CD4-positive, alpha-beta memory T cell (primary cell): ENCODE measurements at regions not wholly inside any gene's neighbourhood (a gene's known extent, or its start where the extent isn't known, plus 50 kb on each side); places are given as distances from the start of the nearest gene placed in this dataset.

ENCODE experiments used
- CTCF ChIA-PET: fragments of 350-600 bp; sonication (Branson Sonifier 250); formaldehyde crosslinking; loops from one replicate; lab custom pipeline; 2021; ENCODE audit warnings: inconsistent platforms; ENCODE audit not compliant: partially characterized antibody; lab: Charles Lee
- POLR2A ChIA-PET: fragments of 350-600 bp; sonication (Branson Sonifier 250); formaldehyde crosslinking; loops from one replicate; lab custom pipeline; 2021; ENCODE audit not compliant: partially characterized antibody; lab: Charles Lee
- DNase-seq, 5 donors: peaks; one replicate each; pipeline versions ENCODE4 v3.0.0 to v3.0.0-alpha.2; 2020 to 2022; ENCODE audit warnings: mixed read lengths in 1 of 5
- H3K27ac ChIP-seq: one replicate; pipeline ENCODE4 v1.7.0; 2013; ENCODE audit warnings: low read depth, low read length
- H3K27me3 ChIP-seq: 2 replicates; pipeline ENCODE4 v1.7.0; 2013; ENCODE audit warnings: mild to moderate bottlenecking, low read length, moderate library complexity; ENCODE audit not compliant: insufficient read depth
- H3K36me3 ChIP-seq: 2 replicates; pipeline ENCODE4 v1.7.0; 2013; ENCODE audit warnings: mild to moderate bottlenecking, low read length, moderate library complexity; ENCODE audit not compliant: insufficient read depth
- H3K4me1 ChIP-seq: 2 replicates; pipeline ENCODE4 v1.7.0; 2013; ENCODE audit warnings: mild to moderate bottlenecking, low read length, moderate library complexity; ENCODE audit not compliant: insufficient read depth
- H3K4me3 ChIP-seq, 2 donors: one replicate each; pipeline ENCODE4 v1.7.0; 2013; ENCODE audit warnings: low read length in 2 of 2, mild to moderate bottlenecking in 1 of 2
- H3K9me3 ChIP-seq, 2 donors: one replicate each; pipeline ENCODE4 v1.7.0; 2013; ENCODE audit warnings: low read length in 2 of 2, control low read depth in 1 of 2; ENCODE audit not compliant: control insufficient read depth in 1 of 2
- H3K27ac Mint-ChIP-seq, 7 donors: one replicate each; pipeline ENCODE4 v1.8.0; 2020 to 2021; ENCODE audit warnings: mixed read lengths in 7 of 7, mild to moderate bottlenecking in 6 of 7, inconsistent platforms in 3 of 7, moderate library complexity in 3 of 7
- H3K27me3 Mint-ChIP-seq, 2 donors: one replicate each; pipeline ENCODE4 v1.8.0; 2020 to 2021; ENCODE audit warnings: mixed read lengths in 2 of 2
- H3K36me3 Mint-ChIP-seq, 2 donors: one replicate each; pipeline ENCODE4 v1.8.0; 2020 to 2021; ENCODE audit warnings: mixed read lengths in 2 of 2, inconsistent platforms in 1 of 2, mild to moderate bottlenecking in 1 of 2
- H3K4me1 Mint-ChIP-seq, 4 donors: one replicate each; pipeline ENCODE4 v1.8.0; 2020 to 2021; ENCODE audit warnings: mixed read lengths in 4 of 4, mild to moderate bottlenecking in 1 of 4
- H3K4me3 Mint-ChIP-seq, 8 donors: one replicate each; pipeline ENCODE4 v1.8.0; 2020 to 2021; ENCODE audit warnings: mixed read lengths in 8 of 8, mild to moderate bottlenecking in 7 of 8, moderate library complexity in 6 of 8, inconsistent platforms in 3 of 8
- H3K9me3 Mint-ChIP-seq, 8 donors: one replicate each; pipeline ENCODE4 v1.8.0; 2020 to 2021; ENCODE audit warnings: mixed read lengths in 8 of 8, mild to moderate bottlenecking in 5 of 8, inconsistent platforms in 3 of 8, moderate library complexity in 1 of 8
- intact Hi-C: fragments of 100-400 bp; cut with micrococcal nuclease; formaldehyde crosslinking; loops from one replicate; pipeline ENCODE4 v1.15.1; 2023

- intact Hi-C loops: no loop called here
- no peak overlapping the region for H3K4me3 Mint-ChIP-seq
- H3K36me3 ChIP-seq: no peaks in the 10 kb centered on the region
- H3K27ac Mint-ChIP-seq: no peak overlapping the region
- no peak overlapping the region for H3K4me3 ChIP-seq
- H3K27me3 ChIP-seq: no peaks in the 10 kb centered on the region
- DNase-seq: no peak
- H3K9me3 Mint-ChIP-seq: no peaks in the 10 kb centered on the region
- no peaks in the 10 kb centered on the region for H3K4me1 ChIP-seq
- no peaks in the 10 kb centered on the region for H3K9me3 ChIP-seq
- H3K27ac ChIP-seq: no peak overlapping the region
- ChIA-PET CTCF (no interaction called here), POLR2A (no interaction called here)
- no peaks in the 10 kb centered on the region for H3K4me1 Mint-ChIP-seq
- H3K36me3 Mint-ChIP-seq: no peaks in the 10 kb centered on the region
- H3K27me3 Mint-ChIP-seq: peaks cover 1 to 7% of the 10 kb centered on the region in 2 donors
These were observed 217.5 kb downstream of the DRD1 start for GRCh38 chr5:175226506-175226905.

GRCh38 chr5:175223291-175223690 lies 220.7 kb downstream of the DRD1 start:
- POLR2A ChIA-PET: no interaction called here
- H3K27me3 ChIP-seq: no peaks in the 10 kb centered on the region
- no peaks in the 10 kb centered on the region for H3K4me1 ChIP-seq
- intact Hi-C loops: no loop called here
- Mint-ChIP-seq H3K27ac (no peak overlapping the region), H3K27me3 (peaks cover 4 to 11% of the 10 kb centered on the region in 2 donors), H3K9me3 (no peaks in the 10 kb centered on the region), H3K4me3 (no peak overlapping the region), H3K4me1 (no peaks in the 10 kb centered on the region), H3K36me3 (no peaks in the 10 kb centered on the region)
- no peak overlapping the region for H3K27ac ChIP-seq
- no peaks in the 10 kb centered on the region for H3K36me3 ChIP-seq
- H3K9me3 ChIP-seq: no peaks in the 10 kb centered on the region
- H3K4me3 ChIP-seq: no peak overlapping the region
- no peak for DNase-seq
- CTCF ChIA-PET: no interaction called here

- H3K27me3 Mint-ChIP-seq: peaks cover 4 to 11% of the 10 kb centered on the region in 2 donors
- intact Hi-C loops: no loop called here
- no peak overlapping the region for H3K27ac Mint-ChIP-seq
- H3K4me1 Mint-ChIP-seq: no peaks in the 10 kb centered on the region
- Histone ChIP-seq H3K27me3 (no peaks in the 10 kb centered on the region), H3K4me3 (no peak overlapping the region), H3K36me3 (no peaks in the 10 kb centered on the region), H3K27ac (no peak overlapping the region), H3K9me3 (no peaks in the 10 kb centered on the region), H3K4me1 (no peaks in the 10 kb centered on the region)
- ChIA-PET POLR2A (no interaction called here), CTCF (no interaction called here)
- no peak overlapping the region for H3K4me3 Mint-ChIP-seq
- no peak for DNase-seq
- no peaks in the 10 kb centered on the region for H3K36me3 Mint-ChIP-seq
- H3K9me3 Mint-ChIP-seq: no peaks in the 10 kb centered on the region
These were observed 221.4 kb downstream of the DRD1 start for GRCh38 chr5:175222621-175223020.

GRCh38 chr5:175220549-175220948 lies 223.4 kb downstream of the DRD1 start:
- no peaks in the 10 kb centered on the region for H3K36me3 Mint-ChIP-seq
- no peaks in the 10 kb centered on the region for H3K9me3 Mint-ChIP-seq
- CTCF ChIA-PET: no interaction called here
- Histone ChIP-seq H3K27me3 (no peaks in the 10 kb centered on the region), H3K36me3 (no peaks in the 10 kb centered on the region), H3K27ac (no peak overlapping the region), H3K9me3 (no peaks in the 10 kb centered on the region), H3K4me3 (no peak overlapping the region), H3K4me1 (no peaks in the 10 kb centered on the region)
- no peak overlapping the region for H3K4me3 Mint-ChIP-seq
- H3K4me1 Mint-ChIP-seq: no peaks in the 10 kb centered on the region
- no peak overlapping the region for H3K27ac Mint-ChIP-seq
- DNase-seq: no peak
- POLR2A ChIA-PET: no interaction called here
- intact Hi-C loops: no loop called here
- H3K27me3 Mint-ChIP-seq: peaks cover 9 to 12% of the 10 kb centered on the region in 2 donors

GRCh38 chr5:175219366-175219765 lies 224.6 kb downstream of the DRD1 start:
- H3K27me3 Mint-ChIP-seq: peaks cover 9 to 12% of the 10 kb centered on the region in 2 donors
- CTCF ChIA-PET: no interaction called here

GRCh38 chr5:175216991-175217390 lies 227.0 kb downstream of the DRD1 start:
- Histone ChIP-seq H3K36me3 (no peaks in the 10 kb centered on the region), H3K27ac (no peak overlapping the region), H3K4me3 (no peak overlapping the region), H3K4me1 (no peaks in the 10 kb centered on the region), H3K27me3 (no peaks in the 10 kb centered on the region), H3K9me3 (no peaks in the 10 kb centered on the region)
- H3K27ac Mint-ChIP-seq: no peak overlapping the region
- intact Hi-C loops: no loop called here
- DNase-seq: no peak
- no peaks in the 10 kb centered on the region for H3K36me3 Mint-ChIP-seq
- POLR2A ChIA-PET: no interaction called here
- H3K9me3 Mint-ChIP-seq: no peaks in the 10 kb centered on the region
- CTCF ChIA-PET: no interaction called here
- no peaks in the 10 kb centered on the region for H3K4me1 Mint-ChIP-seq
- H3K27me3 Mint-ChIP-seq: peaks cover 5 to 18% of the 10 kb centered on the region in 2 donors
- no peak overlapping the region for H3K4me3 Mint-ChIP-seq

More at GRCh38 chr5:175219366-175219765, 224.6 kb downstream of the DRD1 start:
- no peaks in the 10 kb centered on the region for H3K9me3 ChIP-seq
- H3K36me3 ChIP-seq: no peaks in the 10 kb centered on the region
- no peak for DNase-seq
- no peak overlapping the region for H3K27ac Mint-ChIP-seq
- no peaks in the 10 kb centered on the region for H3K9me3 Mint-ChIP-seq
- no peaks in the 10 kb centered on the region for H3K4me1 Mint-ChIP-seq
- intact Hi-C loops: no loop called here
- H3K4me1 ChIP-seq: no peaks in the 10 kb centered on the region
- no peak overlapping the region for H3K4me3 Mint-ChIP-seq
- no peaks in the 10 kb centered on the region for H3K36me3 Mint-ChIP-seq
- H3K4me3 ChIP-seq: no peak overlapping the region
- no peaks in the 10 kb centered on the region for H3K27me3 ChIP-seq
- POLR2A ChIA-PET: no interaction called here
- no peak overlapping the region for H3K27ac ChIP-seq

- no peak overlapping the region for H3K27ac ChIP-seq
- H3K36me3 ChIP-seq: no peaks in the 10 kb centered on the region
- ChIA-PET POLR2A (no interaction called here), CTCF (no interaction called here)
- no peaks in the 10 kb centered on the region for H3K9me3 ChIP-seq
- Mint-ChIP-seq H3K9me3 (no peaks in the 10 kb centered on the region), H3K4me1 (no peaks in the 10 kb centered on the region), H3K27me3 (peaks cover 4 to 18% of the 10 kb centered on the region in 2 donors), H3K36me3 (no peaks in the 10 kb centered on the region), H3K4me3 (no peak overlapping the region), H3K27ac (no peak overlapping the region)
- DNase-seq: no peak
- no peak overlapping the region for H3K4me3 ChIP-seq
- intact Hi-C loops: no loop called here
- no peaks in the 10 kb centered on the region for H3K4me1 ChIP-seq
- no peaks in the 10 kb centered on the region for H3K27me3 ChIP-seq
These were observed 228.1 kb downstream of the DRD1 start for GRCh38 chr5:175215906-175216305.

GRCh38 chr5:175214152-175214551 lies 229.8 kb downstream of the DRD1 start:
- no peaks in the 10 kb centered on the region for H3K36me3 ChIP-seq
- no peak overlapping the region for H3K4me3 ChIP-seq
- Mint-ChIP-seq H3K9me3 (no peaks in the 10 kb centered on the region), H3K27ac (no peak overlapping the region), H3K4me1 (no peaks in the 10 kb centered on the region), H3K27me3 (peaks cover 0 to 15% of the 10 kb centered on the region in 2 donors), H3K4me3 (no peak overlapping the region), H3K36me3 (no peaks in the 10 kb centered on the region)
- POLR2A ChIA-PET: no interaction called here
- intact Hi-C loops: no loop called here
- CTCF ChIA-PET: no interaction called here
- H3K27ac ChIP-seq: no peak overlapping the region
- DNase-seq: no peak
- H3K27me3 ChIP-seq: no peaks in the 10 kb centered on the region
- H3K9me3 ChIP-seq: no peaks in the 10 kb centered on the region
- no peaks in the 10 kb centered on the region for H3K4me1 ChIP-seq
